HCT116 (cell line): ENCODE measurements at regions not wholly inside any gene's neighbourhood (a gene's known extent, or its start where the extent isn't known, plus 50 kb on each side); places are given as distances from the start of the nearest gene placed in this dataset.

Source experiments
- ATAC-seq: fragments of 200-7000 bp; cut with Tn5 transposase; 2 replicates; pipeline ENCODE4 v1.9.1; 2020; ENCODE audit warnings: mild to moderate bottlenecking, moderate library complexity
- BruUV-seq: library from RNA; stranded (reverse); fragments of 400-500 nt; replicated peaks from 2 replicates; lab custom pipeline; 2021; lab: Mats Ljungman, UMichigan
- CTCF ChIA-PET: fragments of 300-600 bp; sonication (Branson Sonifier 250); formaldehyde crosslinking; loops from one replicate; lab custom pipeline; 2021; ENCODE audit warnings: antibody characterized with exemption; lab: Charles Lee
- POLR2A ChIA-PET: fragments of 300-600, 350-600 bp; sonication (Branson Sonifier 250); formaldehyde crosslinking; loops from one replicate; lab custom pipeline; 2021; ENCODE audit warnings: antibody characterized with exemption; lab: Charles Lee
- RAD21 ChIA-PET, 2 experiments: fragments of 300-600 bp; sonication (Branson Sonifier 250); formaldehyde crosslinking; loops; one replicate each; lab custom pipeline; 2023; ENCODE audit warnings: low total read pairs in 2 of 2; ENCODE audit not compliant: uncharacterized antibody in 2 of 2, unreplicated experiment in 2 of 2, low non-redundant PET in 1 of 2; lab: Charles Lee
- DNase-seq: peaks from one replicate; pipeline ENCODE4 v3.0.0-alpha.2; 2010; ENCODE audit warnings: low read depth, low spot score
- H2AFZ ChIP-seq: fragments of 200-600 bp; shearing (Covaris generic), sonication (generic); 2 replicates; pipeline ENCODE4 v1.6.1; 2017; ENCODE audit warnings: low read depth, mixed run types, mixed read lengths, antibody characterized with exemption, low read length; ENCODE audit not compliant: poor library complexity, severe bottlenecking
- H3K27ac ChIP-seq: 2 replicates; pipeline ENCODE4 v1.5.1; 2012; ENCODE audit warnings: low read depth, low read length
- H3K27me3 ChIP-seq: fragments of 200-600 bp; sonication (generic); 2 replicates; pipeline ENCODE4 v1.6.1; 2016; ENCODE audit warnings: mixed run types, low read length, mixed read lengths; ENCODE audit not compliant: insufficient read depth
- H3K36me3 ChIP-seq, 2 experiments: fragments of 200-500 bp in 1 of 2; fragments of 200-600 bp in 1 of 2; sonication (Bioruptor generic) in 1 of 2; sonication (generic) in 1 of 2; 2 replicates each; pipeline versions ENCODE4 v1.5.1 to v1.6.1; 2014 to 2016; ENCODE audit warnings: low read length in 2 of 2, inconsistent platforms in 1 of 2, mixed read lengths in 1 of 2, mixed run types in 1 of 2; ENCODE audit not compliant: insufficient read depth in 2 of 2, control insufficient read depth in 1 of 2
- H3K4me1 ChIP-seq, 2 experiments: fragments of 200-600 bp in 1 of 2; sonication (generic) in 1 of 2; 2 replicates each; pipeline versions ENCODE4 v1.5.1 to v1.6.1; 2012 to 2017; ENCODE audit warnings: low read length in 2 of 2, inconsistent platforms in 1 of 2, mild to moderate bottlenecking in 1 of 2, mixed read lengths in 1 of 2, mixed run types in 1 of 2, moderate library complexity in 1 of 2; ENCODE audit not compliant: insufficient read depth in 2 of 2, control insufficient read depth in 1 of 2
- H3K4me2 ChIP-seq: fragments of 200-600 bp; sonication (generic); 2 replicates; pipeline ENCODE4 v1.6.1; 2017; ENCODE audit warnings: mixed run types, low read length, mixed read lengths
- H3K4me3 ChIP-seq, 2 experiments: fragments of 200-600 bp in 1 of 2; sonication (generic) in 1 of 2; replicated peaks in 1 of 2; 2 replicates each; pipeline ENCODE4 v1.5.1; 2011 to 2016; ENCODE audit warnings: low read length in 2 of 2, control low read depth in 1 of 2, low read depth in 1 of 2, mild to moderate bottlenecking in 1 of 2, mixed read lengths in 1 of 2, mixed run types in 1 of 2
- H3K79me2 ChIP-seq: fragments of 200-600 bp; sonication (generic); 2 replicates; pipeline ENCODE4 v1.6.1; 2017; ENCODE audit warnings: mild to moderate bottlenecking, mixed run types, low read length, moderate library complexity, mixed read lengths; ENCODE audit not compliant: insufficient read depth
- H3K9ac ChIP-seq: fragments of 200-600 bp; sonication (generic); 2 replicates; pipeline ENCODE4 v1.6.1; 2016; ENCODE audit warnings: low read length, mixed read lengths
- H3K9me2 ChIP-seq: fragments of 200-600 bp; sonication (generic), shearing (Covaris generic); 2 replicates; pipeline ENCODE4 v1.6.1; 2017; ENCODE audit warnings: mixed run types, mild to moderate bottlenecking, moderate library complexity; ENCODE audit not compliant: insufficient read depth
- H3K9me3 ChIP-seq, 2 experiments: fragments of 200-500 bp in 1 of 2; fragments of 200-600 bp in 1 of 2; sonication (Bioruptor generic) in 1 of 2; sonication (generic) in 1 of 2; 2 replicates each; pipeline ENCODE4 v1.6.1; 2014 to 2017; ENCODE audit warnings: low read length in 2 of 2, mixed read lengths in 2 of 2, inconsistent platforms in 1 of 2, low read depth in 1 of 2, mild to moderate bottlenecking in 1 of 2, mixed run types in 1 of 2, moderate library complexity in 1 of 2; ENCODE audit not compliant: control insufficient read depth in 1 of 2, insufficient read depth in 1 of 2
- H4K20me1 ChIP-seq: fragments of 200-600 bp; sonication (generic), shearing (Covaris generic); 2 replicates; pipeline ENCODE4 v1.6.1; 2017; ENCODE audit warnings: mixed run types, mild to moderate bottlenecking, moderate library complexity; ENCODE audit not compliant: insufficient read depth
- ATF3 ChIP-seq: IDR thresholded peaks from 2 replicates; pipeline ENCODE4 v1.6.1; 2012
- CBX3 ChIP-seq: IDR thresholded peaks from 2 replicates; pipeline ENCODE4 v1.6.1; 2012; ENCODE audit warnings: low read depth
- CEBPB ChIP-seq: IDR thresholded peaks from 2 replicates; pipeline ENCODE4 v1.6.1; 2012; ENCODE audit warnings: low read depth
- CTCF ChIP-seq, 3 experiments: fragments of 200-600 bp in 1 of 3; sonication (generic) in 1 of 3; IDR thresholded peaks in 2 of 3; conservative IDR thresholded peaks in 1 of 3; 2 replicates each; pipeline ENCODE4 v1.5.1; 2012 to 2017; ENCODE audit warnings: low read depth in 2 of 3, low read length in 2 of 3, antibody characterized with exemption in 1 of 3, borderline replicate concordance in 1 of 3, control low read depth in 1 of 3, mild to moderate bottlenecking in 1 of 3, mixed read lengths in 1 of 3, mixed run types in 1 of 3, moderate library complexity in 1 of 3; ENCODE audit not compliant: insufficient read depth in 1 of 3
- EGR1 ChIP-seq: IDR thresholded peaks from 2 replicates; pipeline ENCODE4 v1.6.1; 2012; ENCODE audit warnings: low read depth
- ELF1 ChIP-seq: IDR thresholded peaks from 2 replicates; pipeline ENCODE4 v1.6.1; 2012; ENCODE audit warnings: low read depth, borderline replicate concordance
- EZH2phosphoT487 ChIP-seq: fragments of 200-600 bp; IDR thresholded peaks from 2 replicates; pipeline ENCODE4 v1.6.1; 2018; ENCODE audit warnings: antibody characterized with exemption, borderline replicate concordance
- FOSL1 ChIP-seq: IDR thresholded peaks from 2 replicates; pipeline ENCODE4 v1.6.1; 2012; ENCODE audit warnings: low read depth
- JUND ChIP-seq: IDR thresholded peaks from 2 replicates; pipeline ENCODE4 v1.6.1; 2012
- POLR2A ChIP-seq: IDR thresholded peaks from 2 replicates; pipeline ENCODE4 v1.7.0; 2011; ENCODE audit warnings: borderline replicate concordance; ENCODE audit not compliant: insufficient read depth, insufficient read length; ENCODE audit errors: extremely low read depth
- RAD21 ChIP-seq: IDR thresholded peaks from 2 replicates; pipeline ENCODE4 v1.6.1; 2012; ENCODE audit warnings: low read depth, mild to moderate bottlenecking
- SP1 ChIP-seq: IDR thresholded peaks from 2 replicates; pipeline ENCODE4 v1.6.1; 2012; ENCODE audit warnings: low read depth
- SRF ChIP-seq: IDR thresholded peaks from 2 replicates; pipeline ENCODE4 v1.6.1; 2012; ENCODE audit warnings: low read depth
- TCF7L2 ChIP-seq: IDR thresholded peaks from 2 replicates; pipeline ENCODE4 v1.7.0; 2011; ENCODE audit warnings: borderline replicate concordance, inconsistent platforms; ENCODE audit not compliant: insufficient read depth, insufficient read length; ENCODE audit errors: extremely low read depth
- YY1 ChIP-seq: IDR thresholded peaks from 2 replicates; pipeline ENCODE4 v1.6.1; 2011; ENCODE audit warnings: low read length, low read depth, moderate library complexity, mild to moderate bottlenecking; ENCODE audit not compliant: insufficient replicate concordance; ENCODE audit errors: extremely low read depth
- ZBTB33 ChIP-seq: IDR thresholded peaks from 2 replicates; pipeline ENCODE4 v1.6.1; 2011; ENCODE audit warnings: mild to moderate bottlenecking, low read length, moderate library complexity; ENCODE audit not compliant: insufficient replicate concordance; ENCODE audit errors: extremely low read depth
- ZFX ChIP-seq: fragments of 450-650 bp; IDR thresholded peaks from 2 replicates; pipeline ENCODE4 v1.6.1; 2017
- ZNF274 ChIP-seq: fragments of 200-500 bp; sonication (Bioruptor generic); IDR thresholded peaks from 2 replicates; pipeline ENCODE4 v1.6.1; 2014; ENCODE audit warnings: mild to moderate bottlenecking, low read depth, low read length, inconsistent platforms
- intact Hi-C: fragments of 100-400 bp; cut with micrococcal nuclease; formaldehyde crosslinking; loops from 2 replicates; pipeline ENCODE4 v1.10.0; 2022

- intact Hi-C loops, result no loop called here
- ChIA-PET CTCF (no interaction called here), POLR2A (no interaction called here), RAD21 (no interaction called here)
- Histone ChIP-seq H3K4me3 (no peak overlapping the region), H3K9ac (no peak overlapping the region), H4K20me1 (no peaks in the 10 kb centered on the region), H3K4me2 (no peak overlapping the region), H3K27me3 (peaks cover 4% of the 10 kb centered on the region; the same call in 1 of the 2 replicates), H3K4me1 (no peaks in the 10 kb centered on the region), H2AFZ (no peak overlapping the region), H3K36me3 (no peaks in the 10 kb centered on the region; a peak in 1 of 4 replicates), H3K79me2 (no peaks in the 10 kb centered on the region), H3K9me3 (no peaks in the 10 kb centered on the region), H3K9me2 (no peaks in the 10 kb centered on the region), H3K27ac (no peak overlapping the region)
- no peak for DNase-seq
- no TSS peak for BruUV-seq
- ATAC-seq, result no peak
- TF ChIP-seq ATF3 (no peak), ZFX (no peak), JUND (no peak), POLR2A (no peak), FOSL1 (no peak), CBX3 (no peak), TCF7L2 (no peak), ZBTB33 (no peak), SRF (no peak), CTCF (IDR thresholded peaks at IDR 0.05 in 2 of 3, conservative IDR thresholded peaks at IDR 0.05 in 1 of 3; ENCODE audit: borderline replicate concordance in 1 of 3, insufficient read depth in 1 of 3, low read depth in 2 of 3, low read length in 2 of 3) (no peak), ZNF274 (no peak), YY1 (no peak), ELF1 (no peak), EZH2phosphoT487 (no peak), CEBPB (no peak), SP1 (no peak), EGR1 (no peak), RAD21 (no peak)
These were observed 261.1 kb downstream of the EN1 start for GRCh38 chr2:118586312-118586711.
